ENCODE measurements at regions not wholly inside any gene's neighbourhood (a gene's known extent, or its start where the extent isn't known, plus 50 kb on each side); places are given as distances from the start of the nearest gene placed in this dataset.

- no peak for TF ChIP-seq CTCF (conservative IDR thresholded peaks at IDR 0.05; ENCODE audit: low read depth, low read length)
- no peak for TF ChIP-seq USF2 (IDR thresholded peaks at IDR 0.05; ENCODE audit: low read depth, low read length)
- TF ChIP-seq MXI1 (IDR thresholded peaks at IDR 0.05; ENCODE audit: borderline replicate concordance, low read depth, low read length), result no peak
- no peak for TF ChIP-seq RCOR1 (IDR thresholded peaks at IDR 0.05; ENCODE audit: insufficient replicate concordance, low read length)
- TF ChIP-seq RAD21 (IDR thresholded peaks at IDR 0.05; ENCODE audit: low read length), result no peak
- no peak for TF ChIP-seq POLR2A (IDR thresholded peaks at IDR 0.05; ENCODE audit: low read depth, low read length)
- no peak for TF ChIP-seq CEBPB (IDR thresholded peaks at IDR 0.05; ENCODE audit: low read depth, low read length)
- no peak for TF ChIP-seq FOS (IDR thresholded peaks at IDR 0.05; ENCODE audit: low read depth, low read length)
- no peak for TF ChIP-seq MAZ (IDR thresholded peaks at IDR 0.05; ENCODE audit: borderline replicate concordance, low read depth, low read length)
- no peak for TF ChIP-seq BHLHE40 (IDR thresholded peaks at IDR 0.05; ENCODE audit: low read depth, low read length)
- no peak for TF ChIP-seq ELK1 (IDR thresholded peaks at IDR 0.05; ENCODE audit: borderline replicate concordance, low read depth, low read length)
Observed at GRCh38 chr7:155972247-155972646, 160.0 kb upstream of the SHH start.
